SU-DHL-6 (cell line): ENCODE measurements at regions not wholly inside any gene's neighbourhood (a gene's known extent, or its start where the extent isn't known, plus 50 kb on each side); places are given as distances from the start of the nearest gene placed in this dataset.

Source experiments
- EZH2phosphoT487 ChIP-seq: fragments of 200-600 bp; sonication (generic), shearing (Covaris generic); conservative IDR thresholded peaks from 2 replicates; pipeline ENCODE4 v1.6.1; 2018; ENCODE audit warnings: mild to moderate bottlenecking, antibody characterized with exemption, low read length, moderate library complexity, mixed read lengths
- TF ChIP-seq, protein P1 (sequence below): fragments of 200-600 bp; sonication (generic); IDR thresholded peaks from one replicate; pipeline ENCODE4 v1.5.1; 2017; ENCODE audit warnings: antibody characterized with exemption, mild to moderate bottlenecking, low read length, moderate library complexity; ENCODE audit not compliant: insufficient read depth, poor library complexity, severe bottlenecking

DNA sequence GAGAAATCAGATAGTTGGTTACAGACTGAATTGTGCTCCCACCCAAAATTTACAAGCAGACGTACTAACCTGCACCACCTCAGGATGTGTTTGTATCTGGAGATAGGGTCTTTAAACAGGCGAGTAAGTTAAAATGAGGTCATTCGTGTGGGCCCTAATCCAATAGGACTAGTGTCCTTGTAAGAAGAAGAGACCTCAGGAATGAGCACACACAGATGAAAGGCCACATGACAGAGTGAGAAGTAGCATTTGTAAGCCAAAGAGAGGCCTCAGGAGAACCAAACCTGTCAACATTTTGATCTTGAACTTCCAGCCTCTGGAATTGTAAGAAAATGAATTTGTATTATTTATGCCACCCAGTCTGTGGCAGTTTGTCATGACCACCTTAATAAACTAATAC, 149.5 kb upstream of the VWC2 start:
- TF ChIP-seq, protein P1, sequence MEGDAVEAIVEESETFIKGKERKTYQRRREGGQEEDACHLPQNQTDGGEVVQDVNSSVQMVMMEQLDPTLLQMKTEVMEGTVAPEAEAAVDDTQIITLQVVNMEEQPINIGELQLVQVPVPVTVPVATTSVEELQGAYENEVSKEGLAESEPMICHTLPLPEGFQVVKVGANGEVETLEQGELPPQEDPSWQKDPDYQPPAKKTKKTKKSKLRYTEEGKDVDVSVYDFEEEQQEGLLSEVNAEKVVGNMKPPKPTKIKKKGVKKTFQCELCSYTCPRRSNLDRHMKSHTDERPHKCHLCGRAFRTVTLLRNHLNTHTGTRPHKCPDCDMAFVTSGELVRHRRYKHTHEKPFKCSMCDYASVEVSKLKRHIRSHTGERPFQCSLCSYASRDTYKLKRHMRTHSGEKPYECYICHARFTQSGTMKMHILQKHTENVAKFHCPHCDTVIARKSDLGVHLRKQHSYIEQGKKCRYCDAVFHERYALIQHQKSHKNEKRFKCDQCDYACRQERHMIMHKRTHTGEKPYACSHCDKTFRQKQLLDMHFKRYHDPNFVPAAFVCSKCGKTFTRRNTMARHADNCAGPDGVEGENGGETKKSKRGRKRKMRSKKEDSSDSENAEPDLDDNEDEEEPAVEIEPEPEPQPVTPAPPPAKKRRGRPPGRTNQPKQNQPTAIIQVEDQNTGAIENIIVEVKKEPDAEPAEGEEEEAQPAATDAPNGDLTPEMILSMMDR: no peak
- no peak for TF ChIP-seq EZH2phosphoT487
